HG03558 (cell line): ENCODE measurements at regions not wholly inside any gene's neighbourhood (a gene's known extent, or its start where the extent isn't known, plus 50 kb on each side); places are given as distances from the start of the nearest gene placed in this dataset.
A peak's percentile ranks its signal among the peaks of the same experiment; 100 is the strongest.
"Not testable (repeated sequence)": the region's sequence is repeated elsewhere in the genome, so short reads cannot be mapped to it uniquely, and the experiment has no call there.

ENCODE experiments used
- ATAC-seq: cut with Tn5 transposase; IDR thresholded peaks from one replicate; pipeline ENCODE4 v1.9.1; 2021; ENCODE audit warnings: moderate number of reproducible peaks; ENCODE audit not compliant: unreplicated experiment; ENCODE audit errors: extremely low read depth

- not testable (repeated sequence) for ATAC-seq
These were observed 224.4 kb upstream of the SLC8A1 start for GRCh38 chr2:40676134-40676790.

GRCh38 chr2:40680547-40680946 is 228.7 kb upstream of the SLC8A1 start:
- peak; percentile 83 for ATAC-seq

- ATAC-seq, result no peak
These were observed 238.1 kb upstream of the SLC8A1 start for GRCh38 chr2:40690036-40690435.

GRCh38 chr2:40690525-40690924 is 238.6 kb upstream of the SLC8A1 start:
- ATAC-seq, result no peak

GRCh38 chr2:40700231-40700954 is 248.5 kb upstream of the SLC8A1 start:
- no peak for ATAC-seq

GRCh38 chr2:40712197-40712894 is 260.5 kb upstream of the SLC8A1 start:
- not testable (repeated sequence) for ATAC-seq

GRCh38 chr2:40716879-40717278 is 265.0 kb upstream of the SLC8A1 start:
- no peak for ATAC-seq

- ATAC-seq, result no peak
These were observed 267.5 kb upstream of the SLC8A1 start for GRCh38 chr2:40719414-40719813.

GRCh38 chr2:40721595-40721994 is 269.7 kb upstream of the SLC8A1 start:
- ATAC-seq, result no peak

- ATAC-seq, result no peak
These were observed 271.3 kb upstream of the SLC8A1 start for GRCh38 chr2:40723194-40723593.

GRCh38 chr2:40725040-40725439 is 273.1 kb upstream of the SLC8A1 start:
- no peak for ATAC-seq

GRCh38 chr2:40725950-40726349 is 274.1 kb upstream of the SLC8A1 start:
- ATAC-seq, result no peak

GRCh38 chr2:40734797-40735196 is 282.9 kb upstream of the SLC8A1 start:
- no peak for ATAC-seq

GRCh38 chr2:40737180-40737579 is 285.3 kb upstream of the SLC8A1 start:
- ATAC-seq, result no peak

- ATAC-seq, result no peak
These were observed 288.5 kb upstream of the SLC8A1 start for GRCh38 chr2:40740419-40740818.

- ATAC-seq, result no peak
These were observed 289.6 kb upstream of the SLC8A1 start for GRCh38 chr2:40741532-40741931.

GRCh38 chr2:40746191-40746590 is 294.3 kb upstream of the SLC8A1 start:
- ATAC-seq, result no peak

GRCh38 chr2:40751981-40752380 is 300.1 kb upstream of the SLC8A1 start:
- ATAC-seq, result no peak

- no peak for ATAC-seq
These were observed 300.9 kb upstream of the SLC8A1 start for GRCh38 chr2:40752796-40753195.

- no peak for ATAC-seq
These were observed 303.0 kb upstream of the SLC8A1 start for GRCh38 chr2:40754912-40755311.

GRCh38 chr2:40758401-40759155 is 306.7 kb upstream of the SLC8A1 start:
- ATAC-seq, result no peak
